ENCODE measurements at regions not wholly inside any gene's neighbourhood (a gene's known extent, or its start where the extent isn't known, plus 50 kb on each side); places are given as distances from the start of the nearest gene placed in this dataset.
"Not testable (repeated sequence)": the region's sequence is repeated elsewhere in the genome, so short reads cannot be mapped to it uniquely, and the experiment has no call there.

DNA sequence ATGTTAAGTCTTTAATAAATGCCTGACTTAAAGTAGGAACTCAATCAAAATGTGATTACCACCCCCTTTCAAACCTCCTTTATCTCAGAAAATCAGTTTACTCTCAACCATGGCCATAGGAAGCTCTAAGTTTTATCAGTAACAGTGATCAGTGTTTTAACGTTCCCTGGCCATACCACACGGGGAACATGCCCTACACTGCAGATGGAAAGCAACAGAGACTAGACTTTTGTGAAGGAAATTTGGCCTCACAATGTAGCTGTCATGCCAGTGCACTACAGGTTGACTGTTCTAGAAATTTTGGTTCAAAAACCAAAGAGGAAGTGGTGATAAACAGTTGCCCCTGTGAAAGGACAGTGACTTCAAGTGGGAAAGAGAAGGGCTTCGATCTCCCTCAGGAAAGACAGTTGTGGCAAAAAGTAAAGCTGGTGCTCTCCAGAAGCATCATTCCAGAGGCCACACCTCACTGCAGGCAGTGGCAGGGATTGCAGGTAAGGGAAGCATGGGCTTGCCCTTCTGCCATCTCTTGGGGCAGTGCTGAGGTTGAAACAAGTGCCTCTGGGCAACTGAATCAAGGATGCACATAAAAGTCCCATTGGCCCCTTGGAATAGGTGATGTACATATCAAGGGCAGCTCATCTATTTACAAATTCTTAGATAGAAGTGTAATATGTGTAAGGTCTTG lies 57.7 kb upstream of the FCGR1A start:
- POLR2A ChIA-PET; intact Hi-C loops (cut with micrococcal nuclease; ENCODE audit: unreplicated experiment); DNase-seq (ENCODE audit: low read depth, low spot score); in situ Hi-C loops (cut with HindIII; ENCODE audit: low pct_unique_long_range_greater_than_20kb, low sequenced_read_pairs); H3K4me1 ChIP-seq (ENCODE audit: control insufficient read depth, insufficient read depth, low read length); H3K27me3 ChIP-seq (ENCODE audit: control insufficient read depth, insufficient read depth, low read length); H3K4me3 ChIP-seq (ENCODE audit: low read depth in 2 of 2, low read length in 2 of 2); H3K9me3 ChIP-seq (ENCODE audit: control insufficient read depth, insufficient read depth, low read depth, low read length); H3K36me3 ChIP-seq (ENCODE audit: control insufficient read depth, insufficient read depth, low read length); CTCF ChIA-PET; H3K27ac ChIP-seq (ENCODE audit: low read length); BruUV-seq (replicated peaks); ATAC-seq: not testable (repeated sequence)

DNA sequence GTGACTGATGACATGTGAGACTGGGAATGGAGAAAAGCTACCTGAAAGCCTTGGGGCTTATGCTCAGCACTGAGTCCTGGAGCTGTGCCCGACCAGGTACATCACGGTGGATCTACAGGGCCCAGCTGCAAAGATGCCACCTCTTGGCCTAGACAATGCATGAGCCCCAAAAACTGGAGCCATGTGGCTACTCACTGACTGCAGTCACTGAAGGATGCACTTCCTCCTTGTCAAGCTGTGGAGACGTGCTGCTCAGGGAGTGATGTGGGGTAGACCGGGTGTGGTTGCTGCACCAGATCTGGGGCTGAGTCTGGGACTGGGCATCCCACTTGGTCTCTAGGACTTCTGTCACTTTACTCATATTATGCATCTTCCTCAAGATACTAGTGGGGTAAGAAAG lies 55.8 kb upstream of the FCGR1A start:
- in situ Hi-C loops (cut with HindIII; ENCODE audit: low pct_unique_long_range_greater_than_20kb, low sequenced_read_pairs); DNase-seq (ENCODE audit: low read depth, low spot score); H3K27ac ChIP-seq (ENCODE audit: low read length); H3K36me3 ChIP-seq (ENCODE audit: control insufficient read depth, insufficient read depth, low read length); ATAC-seq; H3K4me1 ChIP-seq (ENCODE audit: control insufficient read depth, insufficient read depth, low read length); POLR2A ChIA-PET; CTCF ChIA-PET; intact Hi-C loops (cut with micrococcal nuclease; ENCODE audit: unreplicated experiment); H3K9me3 ChIP-seq (ENCODE audit: control insufficient read depth, insufficient read depth, low read depth, low read length); BruUV-seq (replicated peaks); H3K27me3 ChIP-seq (ENCODE audit: control insufficient read depth, insufficient read depth, low read length); H3K4me3 ChIP-seq (ENCODE audit: low read depth in 2 of 2, low read length in 2 of 2): not testable (repeated sequence)

- H3K27ac ChIP-seq (ENCODE audit: low read length); H3K4me1 ChIP-seq (ENCODE audit: control insufficient read depth, insufficient read depth, low read length); POLR2A ChIA-PET; in situ Hi-C loops (cut with HindIII; ENCODE audit: low pct_unique_long_range_greater_than_20kb, low sequenced_read_pairs); ATAC-seq; DNase-seq (ENCODE audit: low read depth, low spot score); H3K9me3 ChIP-seq (ENCODE audit: control insufficient read depth, insufficient read depth, low read depth, low read length); intact Hi-C loops (cut with micrococcal nuclease; ENCODE audit: unreplicated experiment); H3K4me3 ChIP-seq (ENCODE audit: low read depth in 2 of 2, low read length in 2 of 2); BruUV-seq (replicated peaks); H3K27me3 ChIP-seq (ENCODE audit: control insufficient read depth, insufficient read depth, low read length); H3K36me3 ChIP-seq (ENCODE audit: control insufficient read depth, insufficient read depth, low read length); CTCF ChIA-PET: not testable (repeated sequence)
Observed at GRCh38 chr1:149728598-149728997, 53.9 kb upstream of the FCGR1A start.

Measured in Panc1 (cell line).